SK-N-MC (cell line): ENCODE measurements at regions not wholly inside any gene's neighbourhood (a gene's known extent, or its start where the extent isn't known, plus 50 kb on each side); places are given as distances from the start of the nearest gene placed in this dataset.

Source experiments
- EZH2 ChIP-seq: fragments of 200-600 bp; sonication (generic); IDR thresholded peaks from one replicate; pipeline ENCODE4 v1.6.1; 2017; ENCODE audit warnings: antibody characterized with exemption
- FOXP2 ChIP-seq: optimal IDR thresholded peaks from 2 replicates; pipeline ENCODE3; 2011; ENCODE audit warnings: mild to moderate bottlenecking, moderate library complexity; ENCODE audit not compliant: insufficient read depth; ENCODE audit errors: extremely low read length, control extremely low read depth
- POLR2AphosphoS5 ChIP-seq: IDR thresholded peaks from 2 replicates; pipeline ENCODE4 v1.6.1; 2012; ENCODE audit warnings: mild to moderate bottlenecking, low read depth, low read length, borderline replicate concordance

GRCh38 chr5:92460505-92460904, 1077.4 kb upstream of the ARRDC3 start:
- TF ChIP-seq EZH2 (no peak), POLR2AphosphoS5 (no peak), FOXP2 (no peak)
